Progenitor cell of endocrine pancreas (in vitro differentiated cells): ENCODE measurements at regions not wholly inside any gene's neighbourhood (a gene's known extent, or its start where the extent isn't known, plus 50 kb on each side); places are given as distances from the start of the nearest gene placed in this dataset.

ENCODE experiments used
- DNase-seq: peaks from one replicate; pipeline ENCODE4 v3.0.0; 2021; ENCODE audit warnings: low spot score; ENCODE audit not compliant: unreplicated experiment
- H3K27ac Mint-ChIP-seq: 2 replicates; pipeline ENCODE4 v1.8.0; 2021; ENCODE audit warnings: mild to moderate bottlenecking, moderate library complexity, mixed read lengths
- H3K27me3 Mint-ChIP-seq: 2 replicates; pipeline ENCODE4 v1.8.0; 2021; ENCODE audit warnings: mixed read lengths
- H3K36me3 Mint-ChIP-seq: 2 replicates; pipeline ENCODE4 v1.8.0; 2022; ENCODE audit warnings: mixed read lengths; ENCODE audit not compliant: insufficient read depth
- H3K4me1 Mint-ChIP-seq: 2 replicates; pipeline ENCODE4 v1.8.0; 2021; ENCODE audit warnings: low read depth, mixed read lengths
- H3K4me3 Mint-ChIP-seq: 2 replicates; pipeline ENCODE4 v1.8.0; 2021; ENCODE audit warnings: low read depth, mild to moderate bottlenecking, moderate library complexity, mixed read lengths
- H3K9me3 Mint-ChIP-seq: 2 replicates; pipeline ENCODE4 v1.8.0; 2021; ENCODE audit warnings: low read depth, mixed read lengths
- CTCF ChIP-seq: fragments of 200-600 bp; sonication (generic); IDR thresholded peaks from one replicate; pipeline ENCODE4 v1.5.0; 2021; ENCODE audit warnings: antibody characterized with exemption, mild to moderate bottlenecking; ENCODE audit not compliant: unreplicated experiment

GRCh38 chr12:13718271-13718670 is 263.1 kb downstream of the GRIN2B start:
- no peaks in the 10 kb centered on the region for H3K36me3 Mint-ChIP-seq
- H3K4me1 Mint-ChIP-seq, result peaks cover 3% of the 10 kb centered on the region
- H3K9me3 Mint-ChIP-seq, result no peaks in the 10 kb centered on the region
- TF ChIP-seq CTCF, result no peak
- H3K27me3 Mint-ChIP-seq, result peaks cover 22% of the 10 kb centered on the region
- no peak overlapping the region for H3K4me3 Mint-ChIP-seq
- DNase-seq, result no peak
- no peak overlapping the region for H3K27ac Mint-ChIP-seq

GRCh38 chr12:13716119-13716518 is 265.3 kb downstream of the GRIN2B start:
- TF ChIP-seq CTCF, result no peak
- Mint-ChIP-seq H3K27ac (no peak overlapping the region), H3K4me3 (no peak overlapping the region), H3K27me3 (peaks cover 13% of the 10 kb centered on the region), H3K36me3 (no peaks in the 10 kb centered on the region), H3K9me3 (no peaks in the 10 kb centered on the region), H3K4me1 (peaks cover 3% of the 10 kb centered on the region)
- no peak for DNase-seq

- H3K36me3 Mint-ChIP-seq, result no peaks in the 10 kb centered on the region
- peaks cover 7% of the 10 kb centered on the region for H3K27me3 Mint-ChIP-seq
- H3K27ac Mint-ChIP-seq, result no peak overlapping the region
- peaks cover 3% of the 10 kb centered on the region for H3K4me1 Mint-ChIP-seq
- no peak overlapping the region for H3K4me3 Mint-ChIP-seq
- no peaks in the 10 kb centered on the region for H3K9me3 Mint-ChIP-seq
- no peak for TF ChIP-seq CTCF
- no peak for DNase-seq
Observed at GRCh38 chr12:13713556-13714410, 267.6 kb downstream of the GRIN2B start.

- H3K4me1 Mint-ChIP-seq, result no peaks in the 10 kb centered on the region
- no peak overlapping the region for H3K27ac Mint-ChIP-seq
- H3K4me3 Mint-ChIP-seq, result no peak overlapping the region
- TF ChIP-seq CTCF, result no peak
- DNase-seq, result no peak
- no peaks in the 10 kb centered on the region for H3K9me3 Mint-ChIP-seq
- H3K27me3 Mint-ChIP-seq, result peaks cover 16% of the 10 kb centered on the region
- H3K36me3 Mint-ChIP-seq, result no peaks in the 10 kb centered on the region
Observed at GRCh38 chr12:13707829-13708228, 273.6 kb downstream of the GRIN2B start.

GRCh38 chr12:13702381-13702780 is 279.0 kb downstream of the GRIN2B start:
- no peak for TF ChIP-seq CTCF
- Mint-ChIP-seq H3K4me1 (no peaks in the 10 kb centered on the region), H3K27ac (no peak overlapping the region), H3K27me3 (peaks cover 19% of the 10 kb centered on the region), H3K4me3 (no peak overlapping the region), H3K36me3 (no peaks in the 10 kb centered on the region), H3K9me3 (no peaks in the 10 kb centered on the region)
- DNase-seq, result no peak
